GM13976 (cell line): ENCODE measurements at regions not wholly inside any gene's neighbourhood (a gene's known extent, or its start where the extent isn't known, plus 50 kb on each side); places are given as distances from the start of the nearest gene placed in this dataset.
"Not testable (repeated sequence)": the region's sequence is repeated elsewhere in the genome, so short reads cannot be mapped to it uniquely, and the experiment has no call there.

Source experiments
- DNase-seq: peaks from one replicate; pipeline ENCODE4 v3.0.0; 2012; ENCODE audit warnings: low spot score
- CTCF ChIP-seq: IDR thresholded peaks from 2 replicates; pipeline ENCODE4 v1.5.1; 2012; ENCODE audit warnings: borderline replicate concordance, mild to moderate bottlenecking; ENCODE audit not compliant: insufficient read depth; ENCODE audit errors: extremely low read depth, missing control alignments, control extremely low read depth
- in situ Hi-C: fragments of 300-500 bp; cut with MboI; formaldehyde crosslinking; loops from one replicate; pipeline ENCODE4 v1.12.0; 2022; ENCODE audit warnings: low sequenced_read_pairs, mixed read lengths, inconsistent platforms; ENCODE audit not compliant: unreplicated experiment

DNA sequence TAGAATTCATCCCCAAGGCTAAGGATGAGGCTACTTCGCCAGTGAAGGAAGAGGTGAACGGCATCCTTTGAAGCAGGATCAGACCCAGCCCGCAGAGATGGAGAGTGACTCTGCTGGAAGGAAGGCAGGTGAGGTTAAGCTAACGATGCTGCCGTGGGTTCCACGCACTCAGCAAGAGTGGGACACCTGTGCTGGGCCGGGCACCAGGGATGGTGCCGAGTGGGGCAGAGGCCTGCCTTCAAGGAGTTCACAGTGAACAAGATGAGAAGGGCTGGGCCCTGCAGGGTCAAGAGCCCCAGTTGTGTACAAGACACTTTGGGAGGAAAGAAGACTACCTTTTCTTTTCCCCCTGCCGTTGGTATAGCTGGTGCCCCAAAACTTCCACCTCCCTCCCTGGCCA, 606.6 kb downstream of the LIG4 start:
- TF ChIP-seq CTCF: no peak
- in situ Hi-C loops: no loop called here
- DNase-seq: no peak

DNA sequence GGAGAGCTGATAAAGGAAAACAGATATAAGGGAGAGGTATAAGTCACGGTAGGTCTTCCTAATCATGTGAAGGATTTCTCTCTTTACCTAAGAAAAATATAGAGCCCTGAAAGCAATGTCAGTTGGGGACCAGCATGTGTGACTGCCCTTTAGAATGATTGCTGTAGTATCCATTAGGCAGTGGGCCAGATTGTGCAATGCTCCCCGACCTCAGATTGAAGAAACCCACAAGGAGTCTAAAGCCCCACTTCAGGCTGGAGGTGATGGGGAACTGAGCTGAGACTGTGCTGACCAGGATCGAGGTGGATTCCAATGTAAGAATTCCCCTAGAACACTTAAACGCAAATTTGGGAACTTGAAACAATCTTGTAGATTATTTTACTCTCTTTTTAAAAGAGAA, 614.4 kb downstream of the LIG4 start:
- in situ Hi-C loops: no loop called here
- DNase-seq: no peak
- TF ChIP-seq CTCF: no peak

DNA sequence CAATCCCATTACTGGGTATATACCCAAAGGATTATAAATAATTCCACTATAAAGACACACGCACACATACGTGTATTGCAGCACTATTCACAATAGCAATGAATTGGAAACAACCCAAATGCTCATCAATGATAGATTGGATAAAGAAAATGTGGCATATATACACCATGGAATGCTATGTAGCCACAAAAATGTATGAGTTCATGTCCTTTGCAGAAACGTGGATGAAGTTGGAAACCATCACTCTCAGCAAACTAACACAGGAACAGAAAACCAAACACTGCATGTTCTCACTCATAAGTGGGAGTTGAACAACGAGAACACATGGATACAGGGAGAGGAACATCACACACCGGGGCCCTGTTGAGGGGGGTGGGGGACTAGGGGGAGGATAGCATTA, 619.0 kb downstream of the LIG4 start:
- DNase-seq, in situ Hi-C loops: not testable (repeated sequence)

DNA sequence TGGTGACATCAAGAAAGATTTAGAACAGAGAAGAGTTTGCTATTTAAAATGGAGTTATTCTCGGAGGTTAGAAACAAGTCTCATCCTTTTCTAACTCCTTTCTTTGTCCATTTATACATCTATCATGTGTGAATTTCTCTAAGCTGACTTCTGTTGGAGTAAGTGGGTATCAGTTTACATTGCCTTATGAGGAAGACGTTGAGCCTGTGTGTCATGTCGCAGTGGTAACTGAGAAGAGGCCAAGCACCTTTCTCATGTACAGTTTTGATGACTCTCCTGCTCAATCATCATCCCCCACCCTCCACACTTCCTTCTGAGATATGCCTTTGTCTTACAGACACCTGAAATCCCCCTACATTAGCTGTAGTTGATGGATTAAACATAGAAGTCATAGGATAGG, 624.8 kb downstream of the LIG4 start:
- in situ Hi-C loops: no loop called here
- no peak for DNase-seq
- no peak for TF ChIP-seq CTCF

GRCh38 chr13:107587681-107588080, 627.7 kb downstream of the LIG4 start:
- in situ Hi-C loops: no loop called here
- no peak for TF ChIP-seq CTCF
- no peak for DNase-seq

GRCh38 chr13:107586216-107586615, 629.1 kb downstream of the LIG4 start:
- TF ChIP-seq CTCF: no peak
- in situ Hi-C loops: no loop called here
- DNase-seq: no peak

- no peak for TF ChIP-seq CTCF
Measured at GRCh38 chr13:107585469-107586180, 629.7 kb downstream of the LIG4 start.

More at GRCh38 chr13:107585469-107586180, 629.7 kb downstream of the LIG4 start:
- in situ Hi-C loops: no loop called here
- no peak for DNase-seq
